Glomerular visceral epithelial cell (primary cell): ENCODE measurements at regions not wholly inside any gene's neighbourhood (a gene's known extent, or its start where the extent isn't known, plus 50 kb on each side); places are given as distances from the start of the nearest gene placed in this dataset.

Source experiments
- DNase-seq: peaks from one replicate; pipeline ENCODE4 v3.0.0-alpha.2; 2016; ENCODE audit errors: extremely low spot score

- DNase-seq: no peak
Measured at GRCh38 chr6:44559486-44560270, 172.2 kb downstream of the CDC5L start.

GRCh38 chr6:44560458-44561059 lies 173.1 kb downstream of the CDC5L start:
- DNase-seq: no peak

- no peak for DNase-seq
Measured at GRCh38 chr6:44561060-44561623, 173.6 kb downstream of the CDC5L start.

GRCh38 chr6:44561832-44562665 lies 174.5 kb downstream of the CDC5L start:
- DNase-seq: no peak

GRCh38 chr6:44563397-44563796 lies 175.9 kb downstream of the CDC5L start:
- no peak for DNase-seq

GRCh38 chr6:44564906-44565524 lies 177.5 kb downstream of the CDC5L start:
- no peak for DNase-seq

GRCh38 chr6:44567406-44567805 lies 179.9 kb downstream of the CDC5L start:
- no peak for DNase-seq

GRCh38 chr6:44569131-44569530 lies 181.6 kb downstream of the CDC5L start:
- DNase-seq: no peak

GRCh38 chr6:44569931-44570385 lies 182.5 kb downstream of the CDC5L start:
- DNase-seq: no peak

- no peak for DNase-seq
Measured at GRCh38 chr6:44571510-44571909, 184.0 kb downstream of the CDC5L start.

GRCh38 chr6:44572346-44572745 lies 184.8 kb downstream of the CDC5L start:
- DNase-seq: no peak

GRCh38 chr6:44575644-44576043 lies 188.1 kb downstream of the CDC5L start:
- no peak for DNase-seq

- DNase-seq: no peak
Measured at GRCh38 chr6:44576132-44576631, 188.7 kb downstream of the CDC5L start.

- DNase-seq: peak; percentile 47
Measured at GRCh38 chr6:44580901-44581300, 193.4 kb downstream of the CDC5L start.

- no peak for DNase-seq
Measured at GRCh38 chr6:44582930-44583329, 195.4 kb downstream of the CDC5L start.

GRCh38 chr6:44590471-44590870 lies 203.0 kb downstream of the CDC5L start:
- DNase-seq: no peak

- DNase-seq: peak; percentile 69
Measured at GRCh38 chr6:44593539-44593944, 206.0 kb downstream of the CDC5L start.

GRCh38 chr6:44594481-44594880 lies 207.0 kb downstream of the CDC5L start:
- DNase-seq: no peak

- no peak for DNase-seq
Measured at GRCh38 chr6:44598679-44599078, 211.2 kb downstream of the CDC5L start.

- DNase-seq: no peak
Measured at GRCh38 chr6:44599672-44600071, 212.2 kb downstream of the CDC5L start.

- no peak for DNase-seq
Measured at GRCh38 chr6:44603044-44603686, 215.7 kb downstream of the CDC5L start.
